NB4 (cell line): ENCODE measurements at regions not wholly inside any gene's neighbourhood (a gene's known extent, or its start where the extent isn't known, plus 50 kb on each side); places are given as distances from the start of the nearest gene placed in this dataset.

Experiments
- MAX ChIP-seq: IDR thresholded peaks from 2 replicates; pipeline ENCODE4 v1.6.1; 2011; ENCODE audit warnings: low read depth, low read length
- POLR2A ChIP-seq: IDR thresholded peaks from 2 replicates; pipeline ENCODE4 v1.6.1; 2011; ENCODE audit warnings: mild to moderate bottlenecking; ENCODE audit not compliant: insufficient read length; ENCODE audit errors: extremely low read depth
- TF ChIP-seq, protein P1 (sequence below): IDR thresholded peaks from one replicate; pipeline ENCODE4 v1.5.1; 2012; ENCODE audit warnings: low read depth, low read length

GRCh38 chr4:137363496-137363895, 168.8 kb downstream of the PCDH18 start:
- TF ChIP-seq, protein P1, sequence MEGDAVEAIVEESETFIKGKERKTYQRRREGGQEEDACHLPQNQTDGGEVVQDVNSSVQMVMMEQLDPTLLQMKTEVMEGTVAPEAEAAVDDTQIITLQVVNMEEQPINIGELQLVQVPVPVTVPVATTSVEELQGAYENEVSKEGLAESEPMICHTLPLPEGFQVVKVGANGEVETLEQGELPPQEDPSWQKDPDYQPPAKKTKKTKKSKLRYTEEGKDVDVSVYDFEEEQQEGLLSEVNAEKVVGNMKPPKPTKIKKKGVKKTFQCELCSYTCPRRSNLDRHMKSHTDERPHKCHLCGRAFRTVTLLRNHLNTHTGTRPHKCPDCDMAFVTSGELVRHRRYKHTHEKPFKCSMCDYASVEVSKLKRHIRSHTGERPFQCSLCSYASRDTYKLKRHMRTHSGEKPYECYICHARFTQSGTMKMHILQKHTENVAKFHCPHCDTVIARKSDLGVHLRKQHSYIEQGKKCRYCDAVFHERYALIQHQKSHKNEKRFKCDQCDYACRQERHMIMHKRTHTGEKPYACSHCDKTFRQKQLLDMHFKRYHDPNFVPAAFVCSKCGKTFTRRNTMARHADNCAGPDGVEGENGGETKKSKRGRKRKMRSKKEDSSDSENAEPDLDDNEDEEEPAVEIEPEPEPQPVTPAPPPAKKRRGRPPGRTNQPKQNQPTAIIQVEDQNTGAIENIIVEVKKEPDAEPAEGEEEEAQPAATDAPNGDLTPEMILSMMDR, result no peak
- TF ChIP-seq POLR2A (no peak), MAX (no peak)
